H9 (cell line): ENCODE measurements at regions not wholly inside any gene's neighbourhood (a gene's known extent, or its start where the extent isn't known, plus 50 kb on each side); places are given as distances from the start of the nearest gene placed in this dataset.

ENCODE experiments used
- DNase-seq: peaks from one replicate; pipeline ENCODE4 v3.0.0-alpha.2; 2017
- H2AFZ ChIP-seq: one replicate; pipeline ENCODE4 v1.6.1; 2013; ENCODE audit warnings: mild to moderate bottlenecking, low read length, control low read depth, moderate library complexity
- H2AK5ac ChIP-seq: 2 replicates; pipeline ENCODE4 v1.6.1; 2013; ENCODE audit warnings: low read length, control low read depth, mixed read lengths; ENCODE audit not compliant: insufficient read length
- H2BK120ac ChIP-seq: one replicate; pipeline ENCODE4 v1.6.1; 2013; ENCODE audit warnings: low read depth, mild to moderate bottlenecking, low read length, control low read depth, inconsistent platforms; ENCODE audit not compliant: poor library complexity, severe bottlenecking
- H2BK12ac ChIP-seq: 2 replicates; pipeline ENCODE4 v1.6.1; 2013; ENCODE audit warnings: low read length, control low read depth, mixed read lengths, low read depth; ENCODE audit not compliant: insufficient read length
- H2BK15ac ChIP-seq: 2 replicates; pipeline ENCODE4 v1.6.1; 2013; ENCODE audit warnings: low read depth, low read length, control low read depth
- H2BK20ac ChIP-seq: one replicate; pipeline ENCODE4 v1.6.1; 2013; ENCODE audit warnings: low read depth, mild to moderate bottlenecking, low read length, control low read depth, inconsistent platforms; ENCODE audit not compliant: poor library complexity, severe bottlenecking
- H2BK5ac ChIP-seq: 2 replicates; pipeline ENCODE4 v1.6.1; 2013; ENCODE audit warnings: low read length, control low read depth, mixed read lengths; ENCODE audit not compliant: insufficient read length
- H3K14ac ChIP-seq: 2 replicates; pipeline ENCODE4 v1.6.1; 2013; ENCODE audit warnings: low read length, control low read depth; ENCODE audit not compliant: insufficient read depth
- H3K18ac ChIP-seq: 2 replicates; pipeline ENCODE4 v1.6.1; 2013; ENCODE audit warnings: low read depth, mild to moderate bottlenecking, mixed read lengths, low read length, control low read depth; ENCODE audit not compliant: insufficient read length
- H3K23ac ChIP-seq: 2 replicates; pipeline ENCODE4 v1.6.1; 2013; ENCODE audit warnings: low read length, control low read depth, mixed read lengths, low read depth; ENCODE audit not compliant: insufficient read length
- H3K23me2 ChIP-seq: 2 replicates; pipeline ENCODE4 v1.6.1; 2013; ENCODE audit warnings: low read depth, mild to moderate bottlenecking, mixed read lengths, low read length, control low read depth; ENCODE audit not compliant: insufficient read length, poor library complexity, severe bottlenecking
- H3K27ac ChIP-seq: 2 replicates; pipeline ENCODE4 v1.5.1; 2013; ENCODE audit warnings: low read length, control low read depth, mixed read lengths, low read depth; ENCODE audit not compliant: insufficient read length
- H3K27me3 ChIP-seq: 2 replicates; pipeline ENCODE4 v1.6.1; 2013; ENCODE audit warnings: low read length, control low read depth, inconsistent platforms; ENCODE audit not compliant: insufficient read depth
- H3K4ac ChIP-seq: 2 replicates; pipeline ENCODE4 v1.6.1; 2013; ENCODE audit warnings: low read depth, mild to moderate bottlenecking, control low read depth, inconsistent platforms, low read length, moderate library complexity
- H3K4me1 ChIP-seq: 2 replicates; pipeline ENCODE4 v1.6.1; 2013; ENCODE audit warnings: low read length, control low read depth, inconsistent platforms; ENCODE audit not compliant: insufficient read depth
- H3K4me2 ChIP-seq: 2 replicates; pipeline ENCODE4 v1.6.1; 2013; ENCODE audit warnings: low read length, control low read depth, mixed read lengths; ENCODE audit not compliant: insufficient read length, insufficient read depth
- H3K56ac ChIP-seq: 2 replicates; pipeline ENCODE4 v1.6.1; 2013; ENCODE audit warnings: low read depth, mild to moderate bottlenecking, mixed read lengths, low read length, control low read depth; ENCODE audit not compliant: insufficient read length
- H3K79me1 ChIP-seq: 2 replicates; pipeline ENCODE4 v1.6.1; 2013; ENCODE audit warnings: low read depth, mild to moderate bottlenecking, moderate library complexity, low read length, control low read depth, inconsistent platforms; ENCODE audit not compliant: insufficient read depth, poor library complexity, severe bottlenecking
- H3K79me2 ChIP-seq: 2 replicates; pipeline ENCODE4 v1.6.1; 2013; ENCODE audit warnings: low read length, control low read depth, inconsistent platforms; ENCODE audit not compliant: insufficient read depth
- H3K9ac ChIP-seq: 2 replicates; pipeline ENCODE4 v1.6.1; 2013; ENCODE audit warnings: low read length, control low read depth, mixed read lengths; ENCODE audit not compliant: insufficient read length; ENCODE audit errors: extremely low read depth
- H3K9me3 ChIP-seq: one replicate; pipeline ENCODE4 v1.6.1; 2013; ENCODE audit warnings: low read depth, low read length, inconsistent platforms; ENCODE audit not compliant: control insufficient read depth
- H3T11ph ChIP-seq: one replicate; pipeline ENCODE4 v1.6.1; 2013; ENCODE audit warnings: mild to moderate bottlenecking, low read length, control low read depth, inconsistent platforms
- H4K20me1 ChIP-seq: one replicate; pipeline ENCODE4 v1.6.1; 2013; ENCODE audit not compliant: control insufficient read depth, insufficient read length, insufficient read depth
- H4K5ac ChIP-seq: 2 replicates; pipeline ENCODE4 v1.6.1; 2013; ENCODE audit warnings: low read depth, mild to moderate bottlenecking, mixed read lengths, low read length, control low read depth; ENCODE audit not compliant: insufficient read length
- H4K8ac ChIP-seq: replicated peaks from 2 replicates; pipeline ENCODE4 v1.6.1; 2013; ENCODE audit warnings: low read length, control low read depth, mixed read lengths, low read depth; ENCODE audit not compliant: insufficient read length
- H4K91ac ChIP-seq: 2 replicates; pipeline ENCODE4 v1.6.1; 2013; ENCODE audit warnings: low read depth, mild to moderate bottlenecking, moderate library complexity, mixed read lengths, low read length, control low read depth; ENCODE audit not compliant: insufficient read length
- H3K27ac Mint-ChIP-seq, 3 experiments: 2 replicates in 2 of 3; 3 replicates in 1 of 3; pipeline ENCODE4 v1.8.0; 2020 to 2021; ENCODE audit warnings: mixed read lengths in 3 of 3, mild to moderate bottlenecking in 1 of 3, moderate library complexity in 1 of 3
- H3K27me3 Mint-ChIP-seq: 2 replicates; pipeline ENCODE4 v1.8.0; 2021; ENCODE audit warnings: low read depth, mild to moderate bottlenecking, moderate library complexity, mixed read lengths
- H3K36me3 Mint-ChIP-seq, 3 experiments: 2 replicates in 2 of 3; 3 replicates in 1 of 3; pipeline ENCODE4 v1.8.0; 2020 to 2021; ENCODE audit warnings: low read depth in 3 of 3, mixed read lengths in 3 of 3; ENCODE audit not compliant: insufficient read depth in 1 of 3
- H3K4me1 Mint-ChIP-seq, 2 experiments: 2 replicates each; pipeline ENCODE4 v1.8.0; 2020; ENCODE audit warnings: mixed read lengths in 2 of 2
- H3K4me3 Mint-ChIP-seq, 2 experiments: 2 replicates in 1 of 2; 3 replicates in 1 of 2; pipeline ENCODE4 v1.8.0; 2020 to 2021; ENCODE audit warnings: mild to moderate bottlenecking in 2 of 2, mixed read lengths in 2 of 2, moderate library complexity in 1 of 2
- H3K9me3 Mint-ChIP-seq, 2 experiments: 2 replicates in 1 of 2; 3 replicates in 1 of 2; pipeline ENCODE4 v1.8.0; 2020; ENCODE audit warnings: mild to moderate bottlenecking in 2 of 2, mixed read lengths in 2 of 2, moderate library complexity in 1 of 2
- WGBS: extraction: QIAGEN DNeasy Blood & Tissue Kit; methylation state at CpG from one replicate; pipeline ENCODE4 v1.1.7; 2013; ENCODE audit warnings: missing lambda C conversion rate, low lambda C conversion rate, mixed read lengths; ENCODE audit not compliant: insufficient read length; ENCODE audit errors: extremely low coverage; 5-methylcytosine and 5-hydroxymethylcytosine counted together
- TF ChIP-seq, protein P1 (sequence below): fragments of 200-600 bp; sonication (generic); conservative IDR thresholded peaks from 3 replicates; pipeline ENCODE4 v1.8.0; 2021; ENCODE audit warnings: antibody characterized with exemption, mild to moderate bottlenecking

DNA sequence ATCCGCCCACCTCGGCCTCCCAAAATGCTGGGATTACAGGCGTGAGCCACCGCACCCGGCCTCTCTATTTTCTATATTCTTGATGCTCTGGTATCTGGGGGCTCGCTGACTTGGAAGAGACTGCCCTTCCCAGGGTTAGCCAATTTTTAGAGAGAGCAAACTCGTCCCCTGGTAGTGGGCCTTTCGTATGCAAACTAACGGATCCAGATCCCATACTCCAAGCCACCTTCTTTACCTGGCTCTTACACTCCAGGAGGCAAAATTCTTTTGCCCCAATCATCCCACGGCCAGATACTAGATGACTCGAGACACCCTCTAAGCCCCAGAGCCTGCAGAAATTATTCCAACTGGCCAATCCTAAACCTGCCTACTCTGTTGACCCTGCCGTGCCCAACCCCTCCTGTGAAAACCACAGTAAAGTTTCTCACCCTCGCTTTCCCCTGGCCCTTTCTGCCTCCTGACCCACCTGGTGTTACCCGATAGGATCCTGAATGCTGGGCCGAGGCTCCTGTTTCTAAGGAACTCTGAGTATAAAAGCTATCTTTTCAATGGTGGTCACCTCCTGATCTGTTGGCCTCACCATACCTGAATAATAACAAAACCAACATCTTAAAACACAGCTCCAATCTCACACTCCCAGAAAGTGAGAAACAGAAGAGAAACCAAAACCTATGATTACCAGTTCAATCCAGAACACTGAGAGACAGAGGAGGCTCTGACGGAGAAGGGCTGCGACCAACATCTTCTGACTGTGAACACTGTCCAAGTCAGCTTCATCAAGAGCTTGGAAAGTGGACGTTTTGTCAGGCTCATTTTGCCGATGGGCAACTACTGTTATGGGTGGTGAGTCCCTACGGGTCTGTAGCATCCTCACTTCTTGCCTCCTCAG, 57.6 kb upstream of the ZNF532 start:
- Mint-ChIP-seq H3K36me3 (peaks cover 0 to 8% (median 0%) of the 10 kb centered on the region in 3 experiments; a peak in 4 of 7 replicates), H3K4me1 (peaks cover 38% of the 10 kb centered on the region in 2 experiments), H3K27ac (peak overlapping the region; percentile 68 to 88 (median 82)), H3K4me3 (no peak overlapping the region; a peak in 1 of 5 replicates), H3K27me3 (no peaks in the 10 kb centered on the region), H3K9me3 (peaks cover 3 to 14% of the 10 kb centered on the region in 2 experiments; a peak in 4 of 5 replicates)
- Histone ChIP-seq H3K23me2 (no peaks in the 10 kb centered on the region), H3K4ac (no peak overlapping the region), H3K14ac (no peak overlapping the region), H3T11ph (no peak overlapping the region), H2BK20ac (no peak overlapping the region), H3K9me3 (no peaks in the 10 kb centered on the region), H3K18ac (no peak overlapping the region), H2AFZ (no peak overlapping the region), H3K27ac (peak overlapping the region; percentile 21), H3K4me2 (no peak overlapping the region), H4K91ac (no peak overlapping the region), H3K23ac (no peak overlapping the region), H3K4me1 (peaks cover 10% of the 10 kb centered on the region; the same call in 1 of the 2 replicates), H3K9ac (no peak overlapping the region), H2BK5ac (no peak overlapping the region), H4K8ac (no peak overlapping the region), H3K79me1 (no peaks in the 10 kb centered on the region), H2AK5ac (no peak overlapping the region), H2BK120ac (no peak overlapping the region), H3K56ac (no peak overlapping the region), H4K20me1 (no peaks in the 10 kb centered on the region), H2BK12ac (no peak overlapping the region), H2BK15ac (no peak overlapping the region), H4K5ac (no peak overlapping the region), H3K27me3 (no peaks in the 10 kb centered on the region), H3K79me2 (no peaks in the 10 kb centered on the region; the same call in 1 of the 2 replicates)
- TF ChIP-seq, protein P1, sequence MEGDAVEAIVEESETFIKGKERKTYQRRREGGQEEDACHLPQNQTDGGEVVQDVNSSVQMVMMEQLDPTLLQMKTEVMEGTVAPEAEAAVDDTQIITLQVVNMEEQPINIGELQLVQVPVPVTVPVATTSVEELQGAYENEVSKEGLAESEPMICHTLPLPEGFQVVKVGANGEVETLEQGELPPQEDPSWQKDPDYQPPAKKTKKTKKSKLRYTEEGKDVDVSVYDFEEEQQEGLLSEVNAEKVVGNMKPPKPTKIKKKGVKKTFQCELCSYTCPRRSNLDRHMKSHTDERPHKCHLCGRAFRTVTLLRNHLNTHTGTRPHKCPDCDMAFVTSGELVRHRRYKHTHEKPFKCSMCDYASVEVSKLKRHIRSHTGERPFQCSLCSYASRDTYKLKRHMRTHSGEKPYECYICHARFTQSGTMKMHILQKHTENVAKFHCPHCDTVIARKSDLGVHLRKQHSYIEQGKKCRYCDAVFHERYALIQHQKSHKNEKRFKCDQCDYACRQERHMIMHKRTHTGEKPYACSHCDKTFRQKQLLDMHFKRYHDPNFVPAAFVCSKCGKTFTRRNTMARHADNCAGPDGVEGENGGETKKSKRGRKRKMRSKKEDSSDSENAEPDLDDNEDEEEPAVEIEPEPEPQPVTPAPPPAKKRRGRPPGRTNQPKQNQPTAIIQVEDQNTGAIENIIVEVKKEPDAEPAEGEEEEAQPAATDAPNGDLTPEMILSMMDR: no peak
- no peak for DNase-seq
- no CpG with 5 or more reads among the region's 20 CpGs for WGBS
